ENCODE measurements at regions not wholly inside any gene's neighbourhood (a gene's known extent, or its start where the extent isn't known, plus 50 kb on each side); places are given as distances from the start of the nearest gene placed in this dataset.

GRCh38 chr6:166005401-166005943 lies 162.2 kb downstream of the TBXT start:
- peaks cover 46% of the 10 kb centered on the region for H3K27me3 Mint-ChIP-seq
- no peak for TF ChIP-seq CTCF (IDR thresholded peaks at IDR 0.05)
- ATAC-seq (no peak), DNase-seq (no peak)
- CTCF ChIA-PET, result interaction anchor here (1.3 kb wide), 1 partner anchor 15 kb away, joined by 3 read pairs; no protein-coding TSS in a partner anchor
- H3K4me1 Mint-ChIP-seq (ENCODE audit: low read depth), result peaks cover 7% of the 10 kb centered on the region
- H3K27ac Mint-ChIP-seq, result no peak overlapping the region
- H3K4me3 Mint-ChIP-seq, result no peak overlapping the region
- H3K9me3 Mint-ChIP-seq, result no peaks in the 10 kb centered on the region
- no peaks in the 10 kb centered on the region for H3K36me3 Mint-ChIP-seq (ENCODE audit: low read depth)
- POLR2A ChIA-PET, result interaction anchor here (0.6 kb wide), 1 partner anchor 277 kb away, joined by 3 read pairs; no protein-coding TSS in a partner anchor
- intact Hi-C loops (cut with micrococcal nuclease), result no loop called here

DNA sequence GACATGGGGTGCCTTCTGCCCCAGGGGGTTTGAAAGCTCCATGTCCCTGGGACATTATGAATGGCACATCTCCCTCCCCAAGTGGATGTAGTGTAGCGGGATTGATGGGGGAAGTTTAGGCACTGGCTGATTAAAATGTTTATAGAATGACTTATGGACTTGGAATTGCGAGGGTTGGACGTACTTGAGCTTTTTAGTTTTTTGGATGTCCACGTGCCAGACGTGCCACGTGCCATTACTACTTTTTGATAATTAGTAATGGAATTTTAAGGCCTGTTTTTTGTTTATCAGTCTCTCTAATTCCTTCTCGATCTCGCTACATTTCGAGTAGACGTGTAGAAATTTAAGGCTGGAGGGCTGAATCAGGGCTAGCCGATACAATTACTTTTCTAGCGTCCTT lies 162.8 kb downstream of the TBXT start:
- peaks cover 41% of the 10 kb centered on the region for H3K27me3 Mint-ChIP-seq
- no peak for TF ChIP-seq CTCF (IDR thresholded peaks at IDR 0.05)
- POLR2A ChIA-PET, result no interaction called here
- no peaks in the 10 kb centered on the region for H3K9me3 Mint-ChIP-seq
- CTCF ChIA-PET, result no interaction called here
- no peak overlapping the region for H3K4me3 Mint-ChIP-seq
- no peak overlapping the region for H3K27ac Mint-ChIP-seq
- intact Hi-C loops (cut with micrococcal nuclease), result no loop called here
- H3K4me1 Mint-ChIP-seq (ENCODE audit: low read depth), result peaks cover 7% of the 10 kb centered on the region
- DNase-seq (no peak), ATAC-seq (no peak)
- H3K36me3 Mint-ChIP-seq (ENCODE audit: low read depth), result no peaks in the 10 kb centered on the region

DNA sequence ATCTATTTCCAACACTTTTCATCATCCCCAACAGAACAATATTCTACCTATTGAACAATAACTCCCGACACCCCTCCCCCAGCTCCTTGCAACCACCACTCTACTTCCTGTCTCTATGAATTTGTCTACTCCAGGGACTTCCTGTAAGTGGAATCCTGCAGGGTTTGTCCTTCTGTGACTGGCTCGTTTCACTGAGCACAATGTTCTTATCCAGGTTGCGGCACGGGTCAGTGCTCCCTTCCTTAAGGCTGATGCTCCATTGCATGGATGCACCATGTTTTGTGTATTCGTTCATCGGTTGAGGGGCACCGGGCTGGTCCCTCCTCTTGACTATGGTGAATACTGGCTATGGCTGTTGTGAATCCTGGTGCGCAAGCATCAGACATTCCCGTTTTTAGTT lies 163.2 kb downstream of the TBXT start:
- CTCF ChIA-PET, result no interaction called here
- peaks cover 37% of the 10 kb centered on the region for H3K27me3 Mint-ChIP-seq

GRCh38 chr6:166003569-166003968 lies 164.1 kb downstream of the TBXT start:
- ChIA-PET POLR2A (no interaction called here), CTCF (interaction anchor here (1.0 kb wide), 1 partner anchor 103 kb away, joined by 3 read pairs; no protein-coding TSS in a partner anchor)
- peaks cover 7% of the 10 kb centered on the region for H3K4me1 Mint-ChIP-seq (ENCODE audit: low read depth)
- no peak overlapping the region for H3K27ac Mint-ChIP-seq
- no peaks in the 10 kb centered on the region for H3K9me3 Mint-ChIP-seq
- DNase-seq (no peak), ATAC-seq (no peak)
- no peak overlapping the region for H3K4me3 Mint-ChIP-seq
- H3K36me3 Mint-ChIP-seq (ENCODE audit: low read depth), result no peaks in the 10 kb centered on the region
- no peak for TF ChIP-seq CTCF (IDR thresholded peaks at IDR 0.05)
- intact Hi-C loops (cut with micrococcal nuclease), result no loop called here
- peaks cover 31% of the 10 kb centered on the region for H3K27me3 Mint-ChIP-seq

More for the DNA sequence above, 163.2 kb downstream of the TBXT start:
- intact Hi-C loops (cut with micrococcal nuclease), result no loop called here
- Mint-ChIP-seq H3K4me1 (ENCODE audit: low read depth) (peaks cover 7% of the 10 kb centered on the region), H3K4me3 (no peak overlapping the region), H3K9me3 (no peaks in the 10 kb centered on the region), H3K27ac (no peak overlapping the region), H3K36me3 (ENCODE audit: low read depth) (no peaks in the 10 kb centered on the region)
- ATAC-seq (no peak), DNase-seq (no peak)
- POLR2A ChIA-PET, result no interaction called here
- TF ChIP-seq CTCF (IDR thresholded peaks at IDR 0.05), result no peak

DNA sequence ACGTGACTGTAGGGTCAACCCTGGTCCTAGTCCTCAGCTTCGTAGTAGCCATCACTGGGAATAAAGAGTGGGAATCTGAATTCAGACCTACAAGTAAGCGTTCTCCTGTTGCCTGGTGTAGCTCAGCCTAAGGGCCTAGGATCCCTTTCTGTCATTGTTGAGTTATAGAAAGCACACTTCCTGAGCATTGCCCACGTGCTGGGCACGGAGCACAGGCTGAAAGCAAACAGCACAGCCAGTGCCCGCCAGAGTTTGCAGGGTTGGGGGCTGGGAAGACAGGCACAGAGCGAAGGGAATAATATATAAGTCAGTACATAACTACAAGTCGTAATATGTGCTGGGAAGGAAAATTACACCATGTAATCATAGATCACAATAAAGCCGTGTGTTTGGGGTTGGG lies 166.3 kb downstream of the TBXT start:
- TF ChIP-seq CTCF (IDR thresholded peaks at IDR 0.05), result no peak
- intact Hi-C loops (cut with micrococcal nuclease), result no loop called here
- Mint-ChIP-seq H3K27me3 (peaks cover 17% of the 10 kb centered on the region), H3K36me3 (ENCODE audit: low read depth) (no peaks in the 10 kb centered on the region), H3K9me3 (no peaks in the 10 kb centered on the region), H3K4me3 (no peak overlapping the region), H3K27ac (no peak overlapping the region), H3K4me1 (ENCODE audit: low read depth) (no peaks in the 10 kb centered on the region)
- ChIA-PET POLR2A (interaction anchor here (0.6 kb wide), 1 partner anchor 27 kb away, joined by 3 read pairs; no protein-coding TSS in a partner anchor), CTCF (no interaction called here)
- no peak for DNase-seq
- ATAC-seq, result no peak

Data from activated CD8-positive, alpha-beta T cell treated with anti-CD3 and anti-CD28 coated beads for 36 hours (primary cell).